ENCODE measurements at regions not wholly inside any gene's neighbourhood (a gene's known extent, or its start where the extent isn't known, plus 50 kb on each side); places are given as distances from the start of the nearest gene placed in this dataset.
"Not testable (repeated sequence)": the region's sequence is repeated elsewhere in the genome, so short reads cannot be mapped to it uniquely, and the experiment has no call there.

GRCh38 chr4:153099391-153100140, 104.7 kb upstream of the TRIM2 start:
- no peak for DNase-seq (ENCODE audit: low spot score)

GRCh38 chr4:153106736-153107135, 97.5 kb upstream of the TRIM2 start:
- not testable (repeated sequence) for DNase-seq (ENCODE audit: low spot score)

GRCh38 chr4:153107246-153107645, 97.0 kb upstream of the TRIM2 start:
- no peak for DNase-seq (ENCODE audit: low spot score)

GRCh38 chr4:153109296-153109849, 94.9 kb upstream of the TRIM2 start:
- no peak for DNase-seq (ENCODE audit: low spot score)

GRCh38 chr4:153110739-153111138, 93.5 kb upstream of the TRIM2 start:
- DNase-seq (ENCODE audit: low spot score) = no peak

GRCh38 chr4:153111426-153112040, 92.7 kb upstream of the TRIM2 start:
- no peak for DNase-seq (ENCODE audit: low spot score)

- no peak for DNase-seq (ENCODE audit: low spot score)
Observed at GRCh38 chr4:153112041-153112441, 92.2 kb upstream of the TRIM2 start.

GRCh38 chr4:153113061-153113837, 91.0 kb upstream of the TRIM2 start:
- DNase-seq (ENCODE audit: low spot score) = no peak

- DNase-seq (ENCODE audit: low spot score) = no peak
Observed at GRCh38 chr4:153113838-153114105, 90.5 kb upstream of the TRIM2 start.

- no peak for DNase-seq (ENCODE audit: low spot score)
Observed at GRCh38 chr4:153114771-153115321, 89.4 kb upstream of the TRIM2 start.

- DNase-seq (ENCODE audit: low spot score) = peak; percentile 39
Observed at GRCh38 chr4:153115322-153116290, 88.6 kb upstream of the TRIM2 start.

GRCh38 chr4:153116291-153116680, 88.0 kb upstream of the TRIM2 start:
- DNase-seq (ENCODE audit: low spot score) = no peak

GRCh38 chr4:153116801-153117200, 87.4 kb upstream of the TRIM2 start:
- no peak for DNase-seq (ENCODE audit: low spot score)

- DNase-seq (ENCODE audit: low spot score) = no peak
Observed at GRCh38 chr4:153117554-153117953, 86.7 kb upstream of the TRIM2 start.

GRCh38 chr4:153119626-153120025, 84.6 kb upstream of the TRIM2 start:
- DNase-seq (ENCODE audit: low spot score) = no peak

- no peak for DNase-seq (ENCODE audit: low spot score)
Observed at GRCh38 chr4:153120235-153120634, 84.0 kb upstream of the TRIM2 start.

- no peak for DNase-seq (ENCODE audit: low spot score)
Observed at GRCh38 chr4:153122855-153123254, 81.4 kb upstream of the TRIM2 start.

- no peak for DNase-seq (ENCODE audit: low spot score)
Observed at GRCh38 chr4:153126137-153126536, 78.1 kb upstream of the TRIM2 start.

- peak; percentile 93 for DNase-seq (ENCODE audit: low spot score)
Observed at GRCh38 chr4:153127760-153128494, 76.3 kb upstream of the TRIM2 start.

- no peak for DNase-seq (ENCODE audit: low spot score)
Observed at GRCh38 chr4:153131596-153131995, 72.6 kb upstream of the TRIM2 start.

GRCh38 chr4:153137159-153137558, 67.1 kb upstream of the TRIM2 start:
- DNase-seq (ENCODE audit: low spot score) = peak; percentile 75
